OCI-LY1 (cell line): ENCODE measurements at regions not wholly inside any gene's neighbourhood (a gene's known extent, or its start where the extent isn't known, plus 50 kb on each side); places are given as distances from the start of the nearest gene placed in this dataset.

Experiments used
- H2AFZ ChIP-seq: fragments of 200-600 bp; sonication (generic), shearing (Covaris generic); 2 replicates; pipeline ENCODE4 v1.6.0; 2014; ENCODE audit warnings: antibody characterized with exemption, mild to moderate bottlenecking, low read length
- H3F3A ChIP-seq: fragments of 200-600 bp; sonication (generic), shearing (Covaris generic); 2 replicates; pipeline ENCODE4 v1.6.0; 2014; ENCODE audit warnings: mild to moderate bottlenecking, antibody characterized with exemption, low read length, moderate library complexity; ENCODE audit not compliant: insufficient read depth
- H3K27ac ChIP-seq: fragments of 200-600 bp; sonication (generic); 2 replicates; pipeline ENCODE4 v1.5.1; 2014; ENCODE audit warnings: low read length, mixed run types, mild to moderate bottlenecking, low read depth; ENCODE audit not compliant: poor library complexity, severe bottlenecking
- H3K27me3 ChIP-seq: fragments of 200-600 bp; sonication (generic); 2 replicates; pipeline ENCODE4 v1.6.0; 2014; ENCODE audit warnings: antibody characterized with exemption, mild to moderate bottlenecking, low read length, moderate library complexity; ENCODE audit not compliant: insufficient read depth
- H3K36me3 ChIP-seq: fragments of 200-600 bp; sonication (generic); 2 replicates; pipeline ENCODE4 v1.6.1; 2014; ENCODE audit warnings: mild to moderate bottlenecking, antibody characterized with exemption, low read length, moderate library complexity, mixed read lengths; ENCODE audit not compliant: insufficient read depth
- H3K4me1 ChIP-seq: fragments of 200-600 bp; sonication (generic); 2 replicates; pipeline ENCODE4 v1.5.1; 2014; ENCODE audit warnings: mild to moderate bottlenecking, low read length, moderate library complexity; ENCODE audit not compliant: insufficient read depth, severe bottlenecking
- H3K4me2 ChIP-seq: fragments of 200-600 bp; sonication (generic), shearing (Covaris generic); 2 replicates; pipeline ENCODE4 v1.6.1; 2014; ENCODE audit warnings: low read length
- H3K4me3 ChIP-seq: fragments of 200-600 bp; sonication (generic); 2 replicates; pipeline ENCODE4 v1.5.1; 2014; ENCODE audit warnings: low read length, low read depth, mild to moderate bottlenecking, mixed read lengths; ENCODE audit not compliant: poor library complexity, severe bottlenecking
- H3K79me2 ChIP-seq: fragments of 200-600 bp; shearing (Covaris generic); 2 replicates; pipeline ENCODE4 v1.6.1; 2016; ENCODE audit warnings: mixed run types, low read length, mixed read lengths; ENCODE audit not compliant: insufficient read depth
- H3K9ac ChIP-seq: fragments of 200-600 bp; sonication (generic), shearing (Covaris generic); 2 replicates; pipeline ENCODE4 v1.6.1; 2014; ENCODE audit warnings: mild to moderate bottlenecking, low read length, mixed read lengths
- H3K9me2 ChIP-seq: fragments of 200-600 bp; sonication (generic), shearing (Covaris generic); 2 replicates; pipeline ENCODE4 v1.6.1; 2014; ENCODE audit warnings: low read depth, mild to moderate bottlenecking, low read length, mixed read lengths
- H3K9me3 ChIP-seq: fragments of 200-600 bp; shearing (Covaris generic); 2 replicates; pipeline ENCODE4 v1.6.1; 2014; ENCODE audit warnings: low read length, mixed read lengths
- H4K20me1 ChIP-seq: fragments of 200-600 bp; sonication (generic), shearing (Covaris generic); 2 replicates; pipeline ENCODE4 v1.6.0; 2016; ENCODE audit warnings: mild to moderate bottlenecking, low read length; ENCODE audit not compliant: insufficient read depth
- EZH2 ChIP-seq: fragments of 200-600 bp; sonication (generic), shearing (Covaris generic); IDR thresholded peaks from 2 replicates; pipeline ENCODE4 v1.8.0; 2017; ENCODE audit warnings: borderline replicate concordance, mixed run types, mild to moderate bottlenecking, antibody characterized with exemption, low read length, moderate library complexity, mixed read lengths
- TF ChIP-seq, protein P1 (sequence below): fragments of 200-600 bp; sonication (generic), shearing (Covaris generic); IDR thresholded peaks from 2 replicates; pipeline ENCODE4 v1.5.1; 2017; ENCODE audit warnings: mild to moderate bottlenecking, antibody characterized with exemption, low read length, moderate library complexity, mixed read lengths

DNA sequence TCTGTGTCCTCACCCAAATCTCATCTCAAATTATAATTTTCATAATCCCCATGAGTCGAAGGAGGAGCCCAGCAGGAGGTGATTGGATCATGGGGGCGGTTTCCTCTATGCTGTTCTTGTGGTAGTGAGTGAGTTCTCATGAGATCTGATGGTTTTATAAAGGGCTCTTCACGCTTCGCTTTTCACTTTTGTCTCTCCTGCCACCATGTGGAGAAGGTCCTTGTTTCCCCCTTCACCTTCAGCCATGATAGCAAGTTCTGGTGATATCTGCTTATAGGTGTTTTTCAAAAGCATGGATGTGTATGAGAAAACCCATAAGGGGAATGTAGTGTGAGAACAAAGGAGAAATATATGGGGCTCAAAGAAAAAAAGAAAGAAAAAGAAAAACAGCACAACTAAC, 405.9 kb upstream of the RGS18 start:
- no peaks in the 10 kb centered on the region for H3K36me3 ChIP-seq
- no peaks in the 10 kb centered on the region for H3K4me1 ChIP-seq
- H3K9me3 ChIP-seq, result no peaks in the 10 kb centered on the region
- H3K9me2 ChIP-seq, result no peaks in the 10 kb centered on the region
- H3F3A ChIP-seq, result no peaks in the 10 kb centered on the region
- no peak overlapping the region for H3K27ac ChIP-seq
- no peak for TF ChIP-seq EZH2
- TF ChIP-seq, protein P1, sequence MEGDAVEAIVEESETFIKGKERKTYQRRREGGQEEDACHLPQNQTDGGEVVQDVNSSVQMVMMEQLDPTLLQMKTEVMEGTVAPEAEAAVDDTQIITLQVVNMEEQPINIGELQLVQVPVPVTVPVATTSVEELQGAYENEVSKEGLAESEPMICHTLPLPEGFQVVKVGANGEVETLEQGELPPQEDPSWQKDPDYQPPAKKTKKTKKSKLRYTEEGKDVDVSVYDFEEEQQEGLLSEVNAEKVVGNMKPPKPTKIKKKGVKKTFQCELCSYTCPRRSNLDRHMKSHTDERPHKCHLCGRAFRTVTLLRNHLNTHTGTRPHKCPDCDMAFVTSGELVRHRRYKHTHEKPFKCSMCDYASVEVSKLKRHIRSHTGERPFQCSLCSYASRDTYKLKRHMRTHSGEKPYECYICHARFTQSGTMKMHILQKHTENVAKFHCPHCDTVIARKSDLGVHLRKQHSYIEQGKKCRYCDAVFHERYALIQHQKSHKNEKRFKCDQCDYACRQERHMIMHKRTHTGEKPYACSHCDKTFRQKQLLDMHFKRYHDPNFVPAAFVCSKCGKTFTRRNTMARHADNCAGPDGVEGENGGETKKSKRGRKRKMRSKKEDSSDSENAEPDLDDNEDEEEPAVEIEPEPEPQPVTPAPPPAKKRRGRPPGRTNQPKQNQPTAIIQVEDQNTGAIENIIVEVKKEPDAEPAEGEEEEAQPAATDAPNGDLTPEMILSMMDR, result no peak
- no peak overlapping the region for H3K4me3 ChIP-seq
- H4K20me1 ChIP-seq, result no peaks in the 10 kb centered on the region
- no peak overlapping the region for H2AFZ ChIP-seq
- no peaks in the 10 kb centered on the region for H3K79me2 ChIP-seq
- H3K9ac ChIP-seq, result no peak overlapping the region
- H3K4me2 ChIP-seq, result no peak overlapping the region
- H3K27me3 ChIP-seq, result no peaks in the 10 kb centered on the region

DNA sequence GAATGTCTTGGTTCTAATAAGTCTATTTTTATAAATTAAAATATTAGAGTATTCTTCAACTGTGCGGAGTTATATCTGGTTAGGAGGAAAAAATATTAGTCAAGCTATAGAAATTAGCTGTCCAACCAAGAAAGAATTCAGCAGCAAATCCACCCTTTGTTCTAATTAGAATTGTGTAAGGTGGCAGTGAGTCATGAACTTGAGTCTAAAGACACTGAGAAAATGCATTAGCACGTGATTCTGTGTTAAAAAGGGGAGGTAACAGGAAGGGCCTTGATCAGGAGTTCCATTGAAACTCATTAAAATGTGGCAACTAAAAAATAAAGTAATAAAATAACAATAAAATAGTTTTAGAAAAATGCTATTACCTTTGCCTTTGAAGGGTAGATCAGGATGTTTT, 398.2 kb upstream of the RGS18 start:
- Histone ChIP-seq H3F3A (no peaks in the 10 kb centered on the region), H3K9me3 (no peaks in the 10 kb centered on the region), H4K20me1 (no peaks in the 10 kb centered on the region), H3K9me2 (no peaks in the 10 kb centered on the region), H3K4me3 (no peak overlapping the region), H3K4me1 (no peaks in the 10 kb centered on the region), H3K27me3 (no peaks in the 10 kb centered on the region), H3K79me2 (no peaks in the 10 kb centered on the region), H3K4me2 (no peak overlapping the region), H3K27ac (no peak overlapping the region), H3K9ac (no peak overlapping the region), H2AFZ (no peak overlapping the region), H3K36me3 (no peaks in the 10 kb centered on the region)
- TF ChIP-seq, protein P1, result no peak
- TF ChIP-seq EZH2, result no peak

DNA sequence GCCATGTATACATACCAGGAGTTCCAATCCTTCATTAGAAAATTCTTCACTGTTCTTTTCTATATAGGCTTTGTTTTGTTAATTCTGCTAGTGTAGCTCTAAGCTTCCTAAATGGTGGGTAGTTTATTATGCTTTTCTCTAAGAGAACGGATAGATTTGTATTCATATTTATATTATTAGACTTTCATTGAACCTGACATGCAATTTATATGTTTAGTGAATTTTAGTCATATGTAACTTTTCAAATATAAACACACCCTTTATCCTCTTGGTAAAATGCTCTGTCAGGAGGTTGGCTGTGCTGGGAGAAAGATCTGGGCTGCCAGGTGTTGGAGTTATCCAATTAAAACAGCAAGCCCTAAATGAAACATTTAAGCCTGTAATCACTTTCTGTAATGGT, 369.7 kb upstream of the RGS18 start:
- no peaks in the 10 kb centered on the region for H3K27me3 ChIP-seq
- H3K36me3 ChIP-seq, result no peaks in the 10 kb centered on the region
- no peaks in the 10 kb centered on the region for H4K20me1 ChIP-seq
- no peak overlapping the region for H3K4me2 ChIP-seq
- H3K79me2 ChIP-seq, result no peaks in the 10 kb centered on the region
- H3K4me1 ChIP-seq, result no peaks in the 10 kb centered on the region
- no peaks in the 10 kb centered on the region; the same call in 1 of the 2 replicates for H3F3A ChIP-seq
- no peak overlapping the region for H3K4me3 ChIP-seq
- no peaks in the 10 kb centered on the region for H3K9me3 ChIP-seq
- H3K9ac ChIP-seq, result no peak overlapping the region
- no peak for TF ChIP-seq EZH2
- TF ChIP-seq, protein P1, result no peak
- no peak overlapping the region for H2AFZ ChIP-seq
- no peak overlapping the region for H3K27ac ChIP-seq
- no peaks in the 10 kb centered on the region for H3K9me2 ChIP-seq
